ENCODE measurements at regions not wholly inside any gene's neighbourhood (a gene's known extent, or its start where the extent isn't known, plus 50 kb on each side); places are given as distances from the start of the nearest gene placed in this dataset.

DNA sequence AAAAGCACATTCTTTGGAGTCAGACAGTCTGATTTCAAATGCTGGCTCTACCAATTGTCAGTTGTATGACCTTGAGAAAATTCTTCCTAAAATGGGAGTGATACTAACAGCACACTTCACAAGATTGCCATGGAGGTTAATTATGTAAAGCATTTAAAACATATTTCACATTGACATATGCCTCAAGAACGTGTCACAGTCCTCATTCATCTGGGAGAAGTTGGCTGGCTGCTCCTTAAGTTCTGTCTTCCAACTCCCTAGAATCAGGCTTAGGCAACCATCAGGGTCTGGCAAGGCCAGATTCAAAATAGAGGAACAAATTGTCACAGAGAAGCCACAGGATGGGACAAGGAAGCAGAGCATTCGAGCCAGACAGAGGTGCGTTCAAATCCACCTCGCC is 228.0 kb upstream of the RND3 start:
- TF ChIP-seq, protein P1, sequence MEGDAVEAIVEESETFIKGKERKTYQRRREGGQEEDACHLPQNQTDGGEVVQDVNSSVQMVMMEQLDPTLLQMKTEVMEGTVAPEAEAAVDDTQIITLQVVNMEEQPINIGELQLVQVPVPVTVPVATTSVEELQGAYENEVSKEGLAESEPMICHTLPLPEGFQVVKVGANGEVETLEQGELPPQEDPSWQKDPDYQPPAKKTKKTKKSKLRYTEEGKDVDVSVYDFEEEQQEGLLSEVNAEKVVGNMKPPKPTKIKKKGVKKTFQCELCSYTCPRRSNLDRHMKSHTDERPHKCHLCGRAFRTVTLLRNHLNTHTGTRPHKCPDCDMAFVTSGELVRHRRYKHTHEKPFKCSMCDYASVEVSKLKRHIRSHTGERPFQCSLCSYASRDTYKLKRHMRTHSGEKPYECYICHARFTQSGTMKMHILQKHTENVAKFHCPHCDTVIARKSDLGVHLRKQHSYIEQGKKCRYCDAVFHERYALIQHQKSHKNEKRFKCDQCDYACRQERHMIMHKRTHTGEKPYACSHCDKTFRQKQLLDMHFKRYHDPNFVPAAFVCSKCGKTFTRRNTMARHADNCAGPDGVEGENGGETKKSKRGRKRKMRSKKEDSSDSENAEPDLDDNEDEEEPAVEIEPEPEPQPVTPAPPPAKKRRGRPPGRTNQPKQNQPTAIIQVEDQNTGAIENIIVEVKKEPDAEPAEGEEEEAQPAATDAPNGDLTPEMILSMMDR (IDR thresholded peaks at IDR 0.05 in 2 of 3, conservative IDR thresholded peaks at IDR 0.05 in 1 of 3; ENCODE audit: borderline replicate concordance in 1 of 3, insufficient read depth in 1 of 3, low read depth in 2 of 3, low read length in 2 of 3) = no peak
- TF ChIP-seq CEBPB (IDR thresholded peaks at IDR 0.05; ENCODE audit: low read depth) (no peak), RAD21 (IDR thresholded peaks at IDR 0.05; ENCODE audit: low read depth) (no peak), EGR1 (IDR thresholded peaks at IDR 0.05; ENCODE audit: low read depth) (no peak)
